AG04450 (cell line): ENCODE measurements at regions not wholly inside any gene's neighbourhood (a gene's known extent, or its start where the extent isn't known, plus 50 kb on each side); places are given as distances from the start of the nearest gene placed in this dataset.

Experiments used
- CTCF ChIA-PET: fragments of 300-600, 350-600 bp; formaldehyde crosslinking; extraction: SDS; loops from one replicate; lab custom pipeline; 2022; ENCODE audit warnings: antibody characterized with exemption, inconsistent platforms; lab: Charles Lee
- POLR2A ChIA-PET: fragments of 350-600 bp; formaldehyde crosslinking; extraction: SDS; loops from one replicate; lab custom pipeline; 2021; ENCODE audit warnings: antibody characterized with exemption, inconsistent platforms; lab: Yijun Ruan, JAX
- DNase-seq: peaks from one replicate; pipeline ENCODE4 v3.0.0-alpha.2; 2011; ENCODE audit warnings: low read depth, low spot score
- H3K27ac ChIP-seq: one replicate; pipeline ENCODE4 v1.5.1; 2012; ENCODE audit warnings: low read depth, low read length, control low read depth
- H3K27me3 ChIP-seq: one replicate; pipeline ENCODE4 v1.6.0; 2012; ENCODE audit warnings: low read length; ENCODE audit not compliant: control insufficient read depth, insufficient read depth
- H3K4me3 ChIP-seq: 2 replicates; pipeline ENCODE4 v1.5.1; 2011; ENCODE audit warnings: mild to moderate bottlenecking, low read depth, low read length, control low read depth
- H3K9me3 ChIP-seq: 2 replicates; pipeline ENCODE4 v1.5.1; 2012; ENCODE audit warnings: low read length; ENCODE audit not compliant: control insufficient read depth, insufficient read depth
- TF ChIP-seq, protein P1 (sequence below): IDR thresholded peaks from 2 replicates; pipeline ENCODE4 v1.5.1; 2011; ENCODE audit warnings: low read depth, low read length, control low read depth, inconsistent platforms

DNA sequence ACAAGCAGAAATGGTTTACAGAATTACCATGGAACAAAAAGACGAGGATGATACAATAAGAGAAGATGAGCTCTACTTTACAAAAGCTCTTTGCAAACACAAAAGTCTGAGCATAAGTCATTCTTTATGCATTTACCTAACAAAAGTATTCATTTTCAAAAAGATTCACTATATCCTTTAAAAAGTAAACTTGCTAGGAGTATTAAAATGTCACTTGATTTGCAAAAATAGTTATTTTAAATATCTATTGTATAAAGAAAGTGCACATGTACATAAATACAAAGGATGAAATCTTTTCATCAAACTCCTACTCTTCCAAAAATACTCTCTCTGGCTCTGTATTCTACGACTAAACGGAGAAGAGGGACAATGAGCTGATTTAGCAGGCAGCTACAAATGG, 146.4 kb upstream of the STEAP1 start:
- H3K9me3 ChIP-seq = no peaks in the 10 kb centered on the region
- DNase-seq = no peak
- ChIA-PET CTCF (no interaction called here), POLR2A (no interaction called here)
- no peak overlapping the region for H3K27ac ChIP-seq
- no peak overlapping the region for H3K4me3 ChIP-seq
- no peaks in the 10 kb centered on the region for H3K27me3 ChIP-seq
- TF ChIP-seq, protein P1, sequence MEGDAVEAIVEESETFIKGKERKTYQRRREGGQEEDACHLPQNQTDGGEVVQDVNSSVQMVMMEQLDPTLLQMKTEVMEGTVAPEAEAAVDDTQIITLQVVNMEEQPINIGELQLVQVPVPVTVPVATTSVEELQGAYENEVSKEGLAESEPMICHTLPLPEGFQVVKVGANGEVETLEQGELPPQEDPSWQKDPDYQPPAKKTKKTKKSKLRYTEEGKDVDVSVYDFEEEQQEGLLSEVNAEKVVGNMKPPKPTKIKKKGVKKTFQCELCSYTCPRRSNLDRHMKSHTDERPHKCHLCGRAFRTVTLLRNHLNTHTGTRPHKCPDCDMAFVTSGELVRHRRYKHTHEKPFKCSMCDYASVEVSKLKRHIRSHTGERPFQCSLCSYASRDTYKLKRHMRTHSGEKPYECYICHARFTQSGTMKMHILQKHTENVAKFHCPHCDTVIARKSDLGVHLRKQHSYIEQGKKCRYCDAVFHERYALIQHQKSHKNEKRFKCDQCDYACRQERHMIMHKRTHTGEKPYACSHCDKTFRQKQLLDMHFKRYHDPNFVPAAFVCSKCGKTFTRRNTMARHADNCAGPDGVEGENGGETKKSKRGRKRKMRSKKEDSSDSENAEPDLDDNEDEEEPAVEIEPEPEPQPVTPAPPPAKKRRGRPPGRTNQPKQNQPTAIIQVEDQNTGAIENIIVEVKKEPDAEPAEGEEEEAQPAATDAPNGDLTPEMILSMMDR = no peak

DNA sequence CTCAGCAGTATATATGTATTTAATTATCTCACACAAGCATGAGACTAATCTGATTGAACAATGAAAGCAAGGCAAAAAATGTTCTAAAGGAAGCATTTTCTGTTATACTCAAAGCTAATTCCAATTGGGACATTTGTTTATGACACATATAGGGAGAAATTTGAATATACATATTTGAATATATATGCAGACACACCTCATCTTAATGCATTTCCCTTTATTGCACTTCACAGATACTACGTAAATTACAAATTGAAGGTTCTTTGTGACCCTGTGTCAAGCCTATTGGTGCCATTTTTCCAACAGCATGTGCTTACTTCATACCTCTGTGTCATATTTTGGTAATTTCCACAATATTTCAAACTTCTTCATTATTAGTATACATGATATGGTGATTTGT, 132.1 kb upstream of the STEAP1 start:
- no peak overlapping the region for H3K27ac ChIP-seq
- no peak for DNase-seq
- no peaks in the 10 kb centered on the region for H3K27me3 ChIP-seq
- CTCF ChIA-PET = no interaction called here
- POLR2A ChIA-PET = no interaction called here
- no peaks in the 10 kb centered on the region for H3K9me3 ChIP-seq
- no peak overlapping the region for H3K4me3 ChIP-seq
- TF ChIP-seq, protein P1 = no peak

DNA sequence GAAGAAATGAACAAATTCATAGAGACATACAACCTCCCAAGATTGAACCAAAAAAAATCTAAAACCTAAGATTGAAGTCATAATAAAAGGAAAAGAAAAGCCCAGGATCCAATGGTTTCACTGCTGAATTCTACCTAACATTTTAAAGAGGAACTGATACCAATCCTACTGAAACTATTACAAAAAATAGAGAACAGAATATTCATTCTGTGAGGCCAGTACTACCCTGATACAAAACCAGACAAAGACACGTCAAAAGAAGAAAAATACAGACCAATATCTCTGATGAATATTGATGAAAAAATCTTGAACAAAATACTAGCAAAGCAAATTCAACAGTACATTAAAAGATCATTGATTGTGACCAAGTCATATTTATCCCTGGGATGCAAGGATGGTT, 128.5 kb upstream of the STEAP1 start:
- POLR2A ChIA-PET = no interaction called here
- CTCF ChIA-PET = no interaction called here

DNA sequence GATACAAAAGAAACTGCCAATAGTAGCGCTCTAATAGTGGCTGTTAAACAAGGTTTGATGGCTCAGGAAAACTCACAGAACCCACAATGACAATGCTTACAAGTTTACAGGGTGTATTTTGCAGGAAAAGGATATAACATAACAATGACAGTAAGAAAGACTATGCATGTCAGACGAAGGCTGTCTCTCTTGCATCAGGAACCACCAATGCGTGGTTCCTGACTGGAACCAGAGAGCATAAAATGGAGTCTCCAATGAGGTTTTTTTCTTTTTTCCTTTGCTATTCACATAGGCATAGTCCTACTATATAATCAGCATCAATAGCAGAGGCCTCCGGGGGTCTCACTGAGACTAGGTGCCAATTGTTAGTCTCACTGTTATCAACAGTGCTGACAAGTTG, 120.4 kb upstream of the STEAP1 start:
- DNase-seq = no peak
- TF ChIP-seq, protein P1 = no peak
- H3K9me3 ChIP-seq = no peaks in the 10 kb centered on the region
- ChIA-PET CTCF (no interaction called here), POLR2A (no interaction called here)
- H3K27me3 ChIP-seq = no peaks in the 10 kb centered on the region
- no peak overlapping the region for H3K27ac ChIP-seq
- H3K4me3 ChIP-seq = no peak overlapping the region

More for the DNA sequence above, 128.5 kb upstream of the STEAP1 start:
- no peak overlapping the region for H3K4me3 ChIP-seq
- DNase-seq = no peak
- H3K27ac ChIP-seq = no peak overlapping the region
- TF ChIP-seq, protein P1 = no peak
- H3K27me3 ChIP-seq = no peaks in the 10 kb centered on the region
- no peaks in the 10 kb centered on the region for H3K9me3 ChIP-seq

DNA sequence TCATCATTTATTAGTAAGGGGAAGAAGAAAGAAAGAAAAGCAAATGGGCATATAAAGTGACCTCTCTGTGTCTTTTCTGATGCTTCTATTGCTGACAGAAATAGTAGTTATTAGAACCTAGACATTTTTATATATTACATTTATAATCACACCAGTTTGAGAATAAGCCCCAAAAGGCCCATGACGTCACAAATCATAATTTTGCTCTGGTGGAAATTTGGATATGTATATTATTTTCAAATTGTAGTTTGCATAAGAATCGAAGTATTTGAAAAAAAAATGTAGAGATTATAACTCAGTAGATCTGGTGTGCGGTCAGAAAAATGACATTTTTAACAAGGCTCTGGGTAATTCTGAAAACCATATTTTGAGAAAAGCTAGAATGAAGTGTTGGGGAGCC, 101.2 kb upstream of the STEAP1 start:
- TF ChIP-seq, protein P1 = no peak
- CTCF ChIA-PET = no interaction called here
- H3K4me3 ChIP-seq = no peak overlapping the region
- H3K27me3 ChIP-seq = no peaks in the 10 kb centered on the region
- no peak overlapping the region for H3K27ac ChIP-seq
- H3K9me3 ChIP-seq = no peaks in the 10 kb centered on the region
- POLR2A ChIA-PET = no interaction called here
- no peak for DNase-seq
